Femur (tissue), 1 donor: ENCODE measurements at regions not wholly inside any gene's neighbourhood (a gene's known extent, or its start where the extent isn't known, plus 50 kb on each side); places are given as distances from the start of the nearest gene placed in this dataset.

Experiments
- DNase-seq: peaks from one replicate; pipeline ENCODE4 v3.0.0-alpha.2; 2017

DNA sequence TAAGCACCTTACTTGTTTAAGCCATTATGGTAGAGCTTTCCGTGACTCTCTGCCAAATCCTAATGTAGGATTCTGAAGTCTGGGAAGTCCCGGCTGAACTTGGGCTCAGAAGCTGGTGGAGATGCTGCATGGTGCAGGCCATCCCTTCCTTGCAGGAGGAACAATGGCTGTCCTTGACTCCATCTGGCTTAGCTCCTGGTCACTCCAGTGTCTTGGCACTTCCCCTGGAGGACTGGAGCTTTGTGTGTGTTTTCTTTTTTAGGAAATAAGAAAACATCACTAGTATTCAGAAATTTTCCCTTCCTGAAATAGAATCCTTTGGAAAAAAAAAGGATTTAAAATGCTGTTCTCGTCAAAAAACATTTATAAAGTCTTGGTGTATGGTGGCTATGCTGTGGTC, 209.3 kb upstream of the ROPN1 start:
- no peak for DNase-seq

DNA sequence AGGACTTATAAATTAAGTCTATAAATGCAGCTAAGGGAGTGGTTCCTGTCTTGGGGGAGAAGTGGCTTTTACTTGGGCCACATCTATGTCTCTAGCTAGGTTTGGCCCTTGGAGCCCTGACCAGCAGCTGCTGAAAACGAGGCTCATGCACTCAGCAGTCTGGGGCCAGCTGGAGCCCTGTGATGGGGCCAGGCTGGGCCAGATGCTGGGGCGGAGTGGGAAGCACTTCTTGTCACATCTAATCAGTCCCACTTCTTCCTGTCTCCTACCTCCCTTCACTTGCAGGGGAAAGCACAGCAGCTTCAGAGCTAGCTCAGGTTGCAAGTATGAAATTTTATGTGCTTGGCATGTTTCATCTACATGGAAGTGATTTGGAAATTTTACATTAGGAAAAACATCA, 209.9 kb upstream of the ROPN1 start:
- DNase-seq, result peak; percentile 26

- peak; percentile 50 for DNase-seq
Observed at GRCh38 chr3:124202754-124203153, 210.8 kb upstream of the ROPN1 start.

- DNase-seq, result no peak
Observed at GRCh38 chr3:124203292-124203691, 211.4 kb upstream of the ROPN1 start.

DNA sequence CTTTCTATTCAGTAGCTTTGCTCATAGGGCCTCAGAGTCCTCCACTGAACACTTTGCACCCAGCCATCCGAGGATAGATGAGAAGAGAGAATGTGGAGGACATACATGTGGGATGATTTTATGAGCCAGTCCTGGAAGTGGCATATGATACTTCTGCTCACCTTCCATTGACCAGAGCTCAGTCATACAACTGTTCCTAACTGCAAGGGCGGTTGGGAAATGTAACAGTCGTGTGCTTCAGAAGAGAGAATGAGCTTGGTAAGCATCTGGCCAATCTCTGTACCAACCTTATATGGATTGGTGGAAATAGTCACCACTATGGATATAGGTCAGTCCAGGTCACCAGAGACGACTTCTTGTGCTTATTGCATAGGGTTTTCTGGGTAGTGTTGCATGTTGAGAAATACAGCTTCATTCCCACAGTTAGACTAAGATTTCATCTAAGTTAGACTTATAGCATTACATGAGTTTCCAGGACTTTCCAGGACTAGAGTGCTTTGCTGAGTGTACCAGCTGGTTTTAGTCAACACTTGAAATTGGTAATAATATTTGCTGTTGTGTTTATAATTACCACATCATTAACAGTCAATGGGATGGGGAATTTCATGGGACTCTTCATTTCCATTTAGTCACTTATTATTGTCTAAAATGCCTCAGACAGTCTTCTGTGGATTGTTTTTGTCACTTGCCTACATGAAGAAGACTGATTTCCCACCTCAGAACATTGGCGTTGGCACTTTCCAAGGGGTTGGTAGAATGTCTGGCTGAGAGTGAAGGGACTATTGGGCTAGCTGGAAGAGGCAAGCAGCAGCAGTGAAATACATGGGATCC, 214.5 kb upstream of the ROPN1 start:
- no peak for DNase-seq

- DNase-seq, result no peak
Observed at GRCh38 chr3:124207077-124207476, 215.2 kb upstream of the ROPN1 start.

- no peak for DNase-seq
Observed at GRCh38 chr3:124207873-124208485, 216.1 kb upstream of the ROPN1 start.

- DNase-seq, result no peak
Observed at GRCh38 chr3:124209426-124209825, 217.5 kb upstream of the ROPN1 start.

DNA sequence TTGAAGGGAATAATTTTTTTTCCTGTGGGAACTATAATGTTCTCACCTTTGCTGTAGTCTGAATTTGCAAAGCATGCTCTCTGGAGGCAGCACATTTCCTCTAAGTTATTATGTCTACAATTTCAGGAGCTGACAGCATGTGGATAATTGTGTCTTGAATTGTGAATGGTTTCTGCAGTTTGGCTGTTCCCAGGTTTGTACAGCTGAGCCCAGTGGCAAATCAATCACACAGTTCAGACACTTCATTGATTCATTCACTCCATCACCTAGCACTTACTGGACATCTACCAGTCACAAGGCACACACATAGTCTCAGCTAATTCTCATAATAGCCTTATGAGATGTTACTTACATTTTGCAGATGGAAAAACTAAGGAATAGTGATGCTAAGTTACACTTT, 219.0 kb upstream of the ROPN1 start:
- no peak for DNase-seq

GRCh38 chr3:124213641-124214040, 221.7 kb upstream of the ROPN1 start:
- no peak for DNase-seq

- DNase-seq, result peak; percentile 83
Observed at GRCh38 chr3:124217542-124217941, 225.6 kb upstream of the ROPN1 start.

GRCh38 chr3:124221422-124221821, 229.5 kb upstream of the ROPN1 start:
- DNase-seq, result no peak

DNA sequence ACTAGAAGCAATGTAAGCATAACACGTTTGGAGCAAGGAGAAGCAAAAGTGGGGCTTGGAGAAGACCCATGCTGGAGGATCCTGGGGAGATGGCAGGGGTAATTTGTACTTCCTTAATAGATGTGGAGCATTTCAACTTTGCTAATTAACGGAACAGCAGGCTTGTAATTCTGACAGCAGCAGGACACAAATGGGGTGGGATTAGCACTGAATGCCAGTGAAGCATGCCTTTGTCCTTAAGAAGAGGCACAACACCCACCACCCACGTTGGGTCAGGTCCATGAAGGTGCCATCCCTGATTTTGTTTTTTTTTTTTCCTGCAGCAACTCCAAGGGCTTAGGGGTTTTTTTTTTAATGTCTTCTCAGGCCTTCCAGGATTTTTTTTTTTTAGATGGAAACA, 231.9 kb upstream of the ROPN1 start:
- no peak for DNase-seq

- DNase-seq, result no peak
Observed at GRCh38 chr3:124227150-124227630, 235.3 kb upstream of the ROPN1 start.

DNA sequence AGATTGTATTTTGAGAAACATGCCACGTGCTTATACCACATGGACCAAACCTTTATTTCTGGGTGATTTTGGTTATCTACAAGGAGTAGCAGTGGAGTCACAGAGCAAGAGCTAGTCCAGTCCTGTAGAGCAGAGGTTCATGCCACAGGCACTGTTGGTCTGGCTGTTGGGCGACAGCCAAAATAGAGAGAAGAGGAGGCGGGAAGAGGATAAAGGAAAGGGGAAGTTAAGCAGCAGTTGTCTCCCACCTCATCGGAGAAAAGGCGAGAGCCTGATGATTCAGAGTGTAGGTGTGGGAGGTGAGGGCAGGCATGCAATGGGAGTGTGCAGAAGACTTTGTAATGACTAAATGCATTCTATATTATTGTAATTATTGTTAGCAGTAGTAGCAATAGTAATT, 237.5 kb upstream of the ROPN1 start:
- DNase-seq, result no peak

GRCh38 chr3:124229836-124230235, 237.9 kb upstream of the ROPN1 start:
- DNase-seq, result no peak

DNA sequence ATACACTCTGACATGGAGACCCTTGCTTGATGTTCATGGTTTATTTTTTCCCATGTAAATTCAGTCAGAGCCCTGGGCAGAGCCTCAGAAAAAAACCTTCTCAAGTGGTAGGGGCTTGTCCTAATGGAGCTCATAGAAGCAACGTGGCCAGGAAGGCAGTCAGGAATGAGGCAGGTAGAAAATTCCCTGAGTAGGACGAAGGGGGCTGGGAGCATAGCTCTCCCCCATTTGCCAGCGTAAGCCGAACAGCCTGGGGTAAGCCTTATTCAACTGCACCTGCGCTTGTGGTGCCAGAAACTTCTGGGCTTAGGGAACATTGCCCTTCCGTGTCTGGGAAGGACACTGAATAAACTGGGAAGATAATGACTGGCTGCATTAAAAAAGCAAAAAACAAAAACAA, 238.5 kb upstream of the ROPN1 start:
- DNase-seq, result no peak

DNA sequence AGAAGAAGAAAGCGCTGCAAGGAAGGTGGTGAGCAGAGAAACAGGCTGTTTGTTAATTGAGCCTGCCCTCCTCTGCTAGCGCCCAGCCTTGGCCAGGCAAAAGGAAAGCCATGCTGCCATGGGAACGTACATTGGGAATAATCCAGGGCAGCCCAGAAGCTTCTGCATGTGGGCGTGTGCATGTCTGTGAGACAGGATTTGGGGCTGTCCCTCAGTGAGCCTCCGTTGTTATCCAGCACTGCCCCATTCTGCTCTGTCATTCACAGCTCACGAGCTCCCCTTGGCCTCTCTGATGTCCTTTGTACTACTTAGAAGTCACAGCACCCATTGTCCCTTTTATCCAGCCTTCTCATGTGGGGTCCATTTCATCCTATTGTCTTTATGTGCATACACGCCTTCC, 239.1 kb upstream of the ROPN1 start:
- DNase-seq, result no peak

- peak; percentile 37 for DNase-seq
Observed at GRCh38 chr3:124234852-124235252, 242.9 kb upstream of the ROPN1 start.

- DNase-seq, result no peak
Observed at GRCh38 chr3:124235446-124235845, 243.5 kb upstream of the ROPN1 start.

- no peak for DNase-seq
Observed at GRCh38 chr3:124243177-124243859, 251.4 kb upstream of the ROPN1 start.

GRCh38 chr3:124246376-124246775, 254.5 kb upstream of the ROPN1 start:
- no peak for DNase-seq

GRCh38 chr3:124246949-124247348, 255.0 kb upstream of the ROPN1 start:
- DNase-seq, result no peak

- DNase-seq, result no peak
Observed at GRCh38 chr3:124248471-124249028, 256.6 kb upstream of the ROPN1 start.
